Lower leg skin (tissue), 3 donors: ENCODE measurements at regions not wholly inside any gene's neighbourhood (a gene's known extent, or its start where the extent isn't known, plus 50 kb on each side); places are given as distances from the start of the nearest gene placed in this dataset.

ENCODE experiments used
- POLR2A ChIP-seq, 2 donors: fragments of 450-650 bp; IDR thresholded peaks; one replicate each; pipeline ENCODE4 v1.6.1; 2016 to 2017; ENCODE audit warnings: antibody characterized with exemption in 2 of 2, mild to moderate bottlenecking in 1 of 2, moderate library complexity in 1 of 2
- TF ChIP-seq, protein P1 (sequence below), 3 donors: fragments of 450-650 bp; IDR thresholded peaks; one replicate each; pipeline ENCODE4 v1.5.1; 2016; ENCODE audit warnings: antibody characterized with exemption in 3 of 3, mild to moderate bottlenecking in 3 of 3, moderate library complexity in 2 of 3

DNA sequence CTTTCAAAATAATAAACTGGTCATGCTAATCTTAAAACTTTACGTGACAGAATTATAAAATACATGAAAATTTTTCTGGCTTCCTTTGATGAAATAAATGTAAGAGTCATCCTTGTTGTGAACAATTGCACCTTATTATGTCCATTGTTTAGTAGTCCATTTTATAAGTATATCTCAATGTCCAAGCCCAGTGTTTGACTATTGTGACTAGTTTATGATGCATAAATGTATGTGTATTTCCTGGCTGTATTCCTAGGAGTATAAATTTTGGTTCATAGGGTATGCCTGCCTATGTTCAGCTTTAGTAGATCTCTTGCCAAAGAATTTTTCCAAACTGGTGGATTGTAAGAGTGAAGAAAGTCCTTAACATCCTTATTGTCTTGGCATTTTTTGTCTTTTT lies 2895.5 kb upstream of the PCDH20 start:
- TF ChIP-seq, protein P1, sequence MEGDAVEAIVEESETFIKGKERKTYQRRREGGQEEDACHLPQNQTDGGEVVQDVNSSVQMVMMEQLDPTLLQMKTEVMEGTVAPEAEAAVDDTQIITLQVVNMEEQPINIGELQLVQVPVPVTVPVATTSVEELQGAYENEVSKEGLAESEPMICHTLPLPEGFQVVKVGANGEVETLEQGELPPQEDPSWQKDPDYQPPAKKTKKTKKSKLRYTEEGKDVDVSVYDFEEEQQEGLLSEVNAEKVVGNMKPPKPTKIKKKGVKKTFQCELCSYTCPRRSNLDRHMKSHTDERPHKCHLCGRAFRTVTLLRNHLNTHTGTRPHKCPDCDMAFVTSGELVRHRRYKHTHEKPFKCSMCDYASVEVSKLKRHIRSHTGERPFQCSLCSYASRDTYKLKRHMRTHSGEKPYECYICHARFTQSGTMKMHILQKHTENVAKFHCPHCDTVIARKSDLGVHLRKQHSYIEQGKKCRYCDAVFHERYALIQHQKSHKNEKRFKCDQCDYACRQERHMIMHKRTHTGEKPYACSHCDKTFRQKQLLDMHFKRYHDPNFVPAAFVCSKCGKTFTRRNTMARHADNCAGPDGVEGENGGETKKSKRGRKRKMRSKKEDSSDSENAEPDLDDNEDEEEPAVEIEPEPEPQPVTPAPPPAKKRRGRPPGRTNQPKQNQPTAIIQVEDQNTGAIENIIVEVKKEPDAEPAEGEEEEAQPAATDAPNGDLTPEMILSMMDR (IDR thresholded peaks at IDR 0.05) = no peak
- no peak for TF ChIP-seq POLR2A (IDR thresholded peaks at IDR 0.05)
